Amniotic stem cell (primary cell): ENCODE measurements at regions not wholly inside any gene's neighbourhood (a gene's known extent, or its start where the extent isn't known, plus 50 kb on each side); places are given as distances from the start of the nearest gene placed in this dataset.
"Not testable (repeated sequence)": the region's sequence is repeated elsewhere in the genome, so short reads cannot be mapped to it uniquely, and the experiment has no call there.

Source experiments
- DNase-seq: peaks from one replicate; lab custom pipeline; 2025; lab: John Stamatoyannopoulos, UW

DNA sequence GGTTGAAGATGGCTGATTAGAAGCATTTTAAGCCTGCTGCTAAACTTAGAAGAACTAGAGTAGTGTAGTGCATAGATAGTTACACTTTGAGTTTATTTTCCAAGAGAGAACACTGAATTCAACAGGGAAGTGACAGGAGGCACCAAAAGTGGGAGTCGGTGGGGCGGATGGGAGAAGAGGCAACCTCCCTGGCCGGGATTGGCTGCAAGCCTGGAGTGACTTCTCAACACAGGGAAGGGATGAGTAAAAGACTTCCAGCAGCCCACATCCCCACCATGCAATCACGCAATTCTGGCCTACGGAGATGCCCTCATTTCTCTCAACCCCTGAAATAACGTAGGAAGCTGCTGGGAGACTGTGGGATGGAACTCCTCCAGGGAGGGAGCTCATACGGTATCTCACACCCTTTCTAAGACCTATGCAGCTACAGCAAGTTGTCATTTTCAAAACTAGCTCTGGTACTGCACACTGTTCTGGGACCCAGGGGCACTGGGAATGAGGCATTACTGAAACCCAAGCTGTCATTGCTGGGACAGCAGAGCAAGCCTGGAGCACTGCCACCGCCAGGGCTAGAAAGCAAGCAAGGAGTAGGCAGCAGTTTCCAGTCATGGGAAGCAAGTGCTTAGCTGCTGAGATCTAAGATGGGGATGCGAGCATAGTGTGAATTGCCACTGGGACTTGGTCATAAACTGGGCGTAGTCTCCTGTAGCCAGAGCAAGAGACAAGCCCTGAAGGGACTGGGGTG lies 331.6 kb upstream of the PTGER4 start:
- DNase-seq = no peak

DNA sequence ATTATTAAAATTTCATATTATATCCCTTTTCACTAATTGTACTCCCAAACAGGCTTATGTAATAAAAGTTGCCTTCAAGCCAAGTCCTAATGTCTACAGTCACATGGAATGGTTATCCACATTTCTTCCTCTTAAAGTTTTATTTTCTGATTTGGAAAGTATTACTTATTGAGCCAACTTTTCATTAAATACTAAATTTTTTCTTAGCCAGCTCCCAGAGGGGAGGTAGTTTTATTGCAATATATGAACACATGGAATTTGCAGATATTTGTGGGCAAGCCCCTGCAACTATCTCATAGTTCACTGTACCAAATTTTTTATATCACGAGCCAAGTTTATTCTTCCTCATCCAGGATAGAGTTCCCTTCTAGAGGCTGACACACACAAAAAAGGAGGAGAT lies 332.8 kb upstream of the PTGER4 start:
- DNase-seq = no peak

DNA sequence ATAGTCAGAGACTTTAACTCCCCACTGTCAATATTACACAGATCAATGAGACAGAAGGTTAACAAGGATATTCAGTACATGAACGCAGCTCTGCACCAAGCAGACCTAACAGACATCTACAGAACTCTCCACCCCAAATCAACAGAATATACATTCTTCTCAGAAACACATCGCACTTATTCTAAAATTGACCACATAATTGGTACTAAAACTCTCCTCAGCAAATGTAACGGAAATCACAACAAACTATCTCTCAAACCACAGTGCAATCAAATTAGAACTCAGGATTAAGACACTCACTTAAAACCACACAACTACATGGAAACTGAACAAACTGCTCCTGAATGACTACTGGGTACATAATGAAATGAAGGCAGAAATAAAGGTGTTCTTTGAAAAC lies 341.3 kb upstream of the PTGER4 start:
- DNase-seq = not testable (repeated sequence)

DNA sequence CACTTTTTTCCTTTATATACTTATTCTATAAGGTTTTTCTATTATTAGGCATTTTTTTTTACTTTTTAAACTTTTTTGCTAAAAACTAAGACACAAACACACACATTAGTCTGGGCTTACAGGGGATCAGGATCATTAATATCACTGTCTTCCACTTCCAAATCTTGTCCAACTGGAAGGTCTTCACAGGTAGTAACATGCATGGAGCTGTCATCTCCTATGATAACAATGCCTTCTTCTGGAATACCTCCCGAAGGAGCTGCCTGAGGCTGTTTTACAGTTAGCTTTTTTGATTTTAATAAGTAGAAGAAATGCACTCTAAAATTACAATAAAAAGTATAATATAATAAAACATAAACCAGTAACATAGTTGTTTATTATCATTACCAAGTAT lies 345.5 kb upstream of the PTGER4 start:
- no peak for DNase-seq

DNA sequence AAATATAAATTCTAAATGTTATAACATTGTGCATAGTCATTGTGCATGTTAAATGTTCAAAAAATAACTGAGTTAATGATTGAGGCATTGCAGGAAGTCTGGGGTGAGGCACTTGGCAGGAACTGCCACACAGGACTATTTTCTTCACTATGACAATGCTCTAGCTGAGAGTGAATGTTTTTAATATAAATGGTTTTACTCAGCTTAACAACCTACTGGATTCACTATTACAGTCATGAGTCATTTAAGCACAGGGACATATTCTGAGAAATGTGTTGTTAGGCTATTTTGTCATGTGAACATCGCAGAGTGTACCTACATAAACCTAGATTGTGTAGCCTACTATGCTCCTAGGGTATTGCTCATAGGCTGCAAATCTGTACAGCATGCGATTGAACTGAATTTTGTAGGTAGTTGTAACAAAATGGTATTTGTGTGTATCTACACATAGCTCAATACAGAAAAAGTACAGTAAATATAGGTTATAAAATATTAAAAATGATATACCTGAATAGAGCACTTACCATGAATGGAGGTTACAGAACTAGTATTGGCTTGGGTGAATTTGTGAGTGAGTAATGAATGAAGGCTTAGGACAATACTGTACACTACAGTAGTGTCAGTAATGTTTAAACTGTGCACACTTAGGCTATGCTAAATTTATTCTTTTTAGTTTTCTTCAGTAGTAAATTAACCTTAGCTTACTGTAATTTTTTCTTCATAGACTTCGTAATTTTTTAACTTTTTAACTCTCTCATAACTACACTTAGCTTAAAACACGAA lies 346.1 kb upstream of the PTGER4 start:
- DNase-seq = peak; percentile 2

DNA sequence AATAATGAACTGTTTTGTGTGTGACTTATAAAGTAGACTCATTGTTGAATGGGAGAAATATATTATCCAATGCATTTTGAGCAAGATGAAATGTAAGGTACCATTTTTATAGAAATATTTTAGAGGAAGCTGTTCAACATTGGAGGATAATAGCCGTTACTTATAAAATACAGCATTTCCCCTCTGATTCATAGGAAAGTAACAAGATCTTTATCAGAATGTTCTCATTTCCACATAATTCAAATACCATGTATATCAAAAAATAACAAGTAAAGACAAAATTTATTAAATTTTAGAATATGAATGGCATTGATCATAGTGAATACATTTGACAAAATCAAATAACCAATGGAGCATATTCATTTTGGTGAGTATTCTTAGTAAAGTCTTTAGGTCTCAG lies 346.7 kb upstream of the PTGER4 start:
- DNase-seq = no peak

DNA sequence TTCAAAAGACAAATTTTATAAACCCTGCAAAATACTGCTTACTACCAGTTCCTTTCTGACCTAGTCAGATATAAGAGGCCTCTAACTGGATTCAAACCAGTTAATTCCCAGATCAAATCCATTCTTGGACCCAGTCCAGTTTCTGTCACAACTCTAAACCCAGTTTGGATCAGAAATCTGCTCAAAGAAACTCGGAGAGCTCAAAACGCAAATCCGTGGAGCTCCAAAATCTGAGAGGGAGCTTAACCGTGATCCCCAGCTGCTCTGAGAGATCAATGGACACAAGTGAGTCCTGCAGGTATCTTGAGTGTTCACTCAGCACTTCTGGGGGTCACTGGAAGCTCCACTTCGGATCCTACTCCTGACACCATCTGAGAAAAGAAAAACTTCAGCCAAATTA lies 348.1 kb upstream of the PTGER4 start:
- DNase-seq = no peak

DNA sequence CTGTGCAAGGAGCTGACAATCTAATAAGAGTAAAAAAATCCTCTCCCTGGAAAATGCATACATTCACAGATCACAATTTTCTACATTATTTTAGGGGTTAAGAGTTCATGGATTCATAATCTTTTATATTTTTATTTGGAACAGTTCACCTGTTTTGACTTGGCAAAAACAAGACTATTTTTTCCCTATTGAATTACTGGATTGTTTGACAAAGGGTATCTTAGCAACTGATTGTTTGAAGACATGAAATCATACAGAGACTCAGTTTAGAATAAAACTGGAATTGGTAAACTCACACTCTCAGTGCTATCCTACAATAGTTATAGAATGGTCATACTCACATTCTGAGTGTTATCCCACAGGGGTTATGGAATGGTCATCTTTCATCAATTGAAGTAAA lies 358.2 kb upstream of the PTGER4 start:
- no peak for DNase-seq

DNA sequence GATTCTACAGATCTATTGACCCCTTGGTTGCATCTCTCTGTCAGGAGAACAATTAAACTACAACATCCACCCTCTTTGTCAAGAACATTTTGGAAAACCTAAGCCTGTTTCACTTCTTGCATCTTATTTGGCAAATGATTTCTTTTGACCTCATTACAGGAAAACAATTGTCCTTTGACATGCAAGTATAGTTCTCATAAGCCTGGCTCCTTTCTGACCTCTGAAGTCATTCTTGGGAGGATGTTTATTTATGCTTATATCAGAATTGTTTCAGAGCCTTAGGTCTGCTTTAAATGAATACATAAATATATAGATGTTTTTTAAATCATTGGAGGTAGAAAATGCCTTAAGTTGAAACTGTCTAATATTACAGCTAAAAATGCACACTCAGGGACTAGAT lies 361.3 kb upstream of the PTGER4 start:
- no peak for DNase-seq

DNA sequence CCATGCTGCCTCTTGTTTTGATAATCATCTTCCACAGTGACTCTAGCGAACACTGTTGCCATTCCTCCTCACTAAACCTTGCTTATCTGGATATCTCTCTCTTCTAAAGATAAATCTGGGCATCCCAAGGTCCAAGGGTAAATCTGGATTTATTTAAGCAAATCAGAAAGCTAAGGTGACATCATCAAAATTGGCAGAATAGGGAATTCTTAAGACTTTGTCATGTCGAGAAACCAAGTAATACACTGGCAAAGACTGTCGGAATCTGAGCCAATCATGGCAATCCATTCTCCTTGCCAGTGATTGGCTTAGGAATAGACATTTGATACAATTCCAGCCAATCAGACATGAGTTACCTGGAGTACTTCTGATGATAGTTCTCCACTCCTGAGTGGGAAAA lies 362.7 kb upstream of the PTGER4 start:
- DNase-seq = no peak

DNA sequence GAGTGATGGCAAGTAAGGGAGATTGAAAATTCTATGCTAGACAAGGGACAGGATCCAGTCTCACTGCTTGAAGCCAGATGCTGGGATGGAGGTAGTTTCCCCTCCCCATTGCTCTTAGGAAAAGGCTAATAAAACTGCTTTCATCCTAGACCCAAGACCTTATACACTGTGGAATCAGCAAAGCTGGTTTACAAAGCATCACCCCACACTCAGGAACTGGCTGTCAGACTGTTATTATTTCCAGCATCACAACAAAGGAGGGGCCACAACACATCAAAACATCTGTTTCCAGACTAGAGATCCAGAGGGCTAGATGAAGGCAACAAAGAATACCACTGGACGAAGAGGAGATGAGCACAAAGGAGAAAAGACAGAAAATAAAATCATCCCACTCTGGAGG lies 364.6 kb upstream of the PTGER4 start:
- no peak for DNase-seq

DNA sequence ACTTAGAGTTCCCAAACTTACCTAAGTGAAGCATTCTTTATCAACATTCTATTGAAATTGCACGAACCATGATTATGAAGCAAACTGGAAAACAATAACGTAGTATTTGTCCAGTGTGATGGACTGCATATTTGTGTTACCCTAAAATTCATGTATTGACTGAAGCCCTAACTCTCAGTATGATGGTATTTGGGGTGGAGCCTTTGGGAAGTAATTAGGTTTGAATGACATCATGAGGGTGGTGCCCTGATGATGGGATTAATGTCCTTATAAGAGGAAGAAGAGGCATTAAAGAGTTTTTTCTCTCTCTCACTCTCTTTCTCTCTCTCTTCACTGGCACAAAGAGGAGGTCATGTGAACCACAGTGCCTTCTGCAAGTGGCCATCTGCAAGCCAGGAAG lies 365.4 kb upstream of the PTGER4 start:
- DNase-seq = no peak

DNA sequence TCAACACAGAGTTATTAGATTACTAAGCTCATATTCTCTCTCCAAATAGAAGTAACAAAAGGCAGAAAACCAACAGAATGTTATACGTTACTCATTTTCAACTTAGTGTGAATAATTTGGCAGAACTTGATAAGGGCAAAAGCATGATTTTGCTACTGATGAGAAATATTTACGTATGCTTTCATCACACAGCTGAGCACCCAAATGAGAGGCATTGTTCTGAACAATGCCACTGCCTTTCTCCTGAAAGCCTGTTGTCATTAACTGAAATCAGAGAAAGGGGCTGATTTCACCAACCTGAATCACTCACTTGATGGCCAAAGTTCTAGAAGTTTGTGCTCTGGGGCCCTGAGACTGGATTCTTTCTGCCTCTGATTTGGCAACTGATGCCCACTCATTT lies 367.5 kb upstream of the PTGER4 start:
- DNase-seq = no peak

DNA sequence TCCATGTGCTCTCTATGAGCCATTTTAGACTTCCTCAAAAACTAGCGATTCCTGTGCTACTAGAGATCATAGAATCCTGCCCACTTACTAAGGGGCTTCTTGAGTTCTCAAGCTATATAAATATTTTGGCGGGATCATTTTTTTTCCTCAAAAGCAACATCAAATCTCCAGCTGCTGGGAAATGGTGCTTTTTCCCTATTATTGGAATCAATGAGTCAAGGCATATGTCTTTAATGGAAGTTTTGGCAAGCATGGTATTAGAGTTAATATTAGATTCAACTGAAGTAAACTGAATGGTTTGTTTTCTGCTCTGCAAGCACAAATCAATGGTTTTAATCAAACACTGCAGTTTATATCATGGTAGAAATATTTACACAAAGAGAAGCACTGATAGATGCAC lies 369.9 kb upstream of the PTGER4 start:
- DNase-seq = no peak

DNA sequence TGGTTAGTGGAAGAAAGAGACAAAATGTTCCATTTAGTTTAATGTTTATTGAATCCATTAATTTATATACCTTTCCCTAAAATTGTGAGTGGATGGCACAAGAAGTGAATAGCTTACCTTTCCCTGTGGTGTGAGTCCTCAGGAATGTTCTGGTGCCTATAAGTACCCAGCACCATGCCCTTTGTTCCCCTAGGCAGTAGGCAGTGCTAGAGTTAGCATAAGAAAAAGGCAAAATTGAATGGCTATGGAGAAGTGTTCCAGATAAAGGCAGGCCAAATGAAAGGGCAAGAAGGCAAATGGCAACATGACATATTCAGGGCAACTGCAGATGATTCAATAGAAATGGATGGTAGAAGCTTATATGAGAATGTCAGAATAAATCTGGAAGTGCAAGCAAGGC lies 370.8 kb upstream of the PTGER4 start:
- DNase-seq = no peak

DNA sequence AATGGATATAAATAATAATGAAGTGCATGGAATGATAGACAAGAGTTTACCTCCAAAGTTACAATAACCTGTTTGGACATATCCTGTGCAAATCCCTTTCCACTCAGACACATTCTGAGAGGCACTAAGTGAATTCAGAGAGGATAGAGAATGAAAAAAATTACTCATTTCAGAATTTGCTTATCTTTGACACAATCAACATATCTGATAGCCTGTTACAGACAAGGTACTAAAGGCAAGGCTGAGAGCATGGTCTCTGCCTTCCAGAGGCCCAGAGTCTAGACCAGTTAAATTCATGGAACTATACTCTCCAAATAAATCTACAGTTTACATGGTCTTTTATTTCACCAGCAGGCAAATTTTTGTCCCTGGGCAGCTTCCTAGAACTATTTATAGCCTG lies 371.8 kb upstream of the PTGER4 start:
- DNase-seq = no peak

DNA sequence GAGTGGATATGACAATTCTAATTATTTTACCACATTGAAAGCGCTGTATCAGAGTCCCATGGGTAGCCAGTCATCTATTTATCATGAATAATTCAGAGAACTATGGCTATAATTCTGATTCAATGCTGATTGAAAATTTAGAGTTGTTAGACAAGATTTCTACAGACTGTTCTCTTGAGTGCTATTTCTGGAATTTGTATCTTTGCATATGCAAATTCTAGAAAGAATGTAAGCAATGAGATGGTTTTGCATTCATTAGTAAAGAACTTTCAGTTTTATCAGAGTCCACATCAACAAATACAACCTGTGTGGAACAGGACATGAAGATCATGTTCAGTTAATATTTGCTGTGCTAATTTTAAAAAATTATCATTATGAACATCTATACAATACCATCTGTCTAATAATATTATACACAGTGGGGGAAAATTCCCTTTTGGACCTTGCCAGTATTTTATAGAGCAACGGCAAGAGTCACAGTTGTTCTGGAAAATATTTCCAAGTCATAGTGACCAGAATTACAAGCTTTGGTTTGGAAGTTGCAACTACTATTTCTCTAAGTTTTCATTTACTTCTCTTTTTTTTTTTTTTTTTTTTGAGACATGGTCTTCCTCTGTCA lies 372.7 kb upstream of the PTGER4 start:
- no peak for DNase-seq

DNA sequence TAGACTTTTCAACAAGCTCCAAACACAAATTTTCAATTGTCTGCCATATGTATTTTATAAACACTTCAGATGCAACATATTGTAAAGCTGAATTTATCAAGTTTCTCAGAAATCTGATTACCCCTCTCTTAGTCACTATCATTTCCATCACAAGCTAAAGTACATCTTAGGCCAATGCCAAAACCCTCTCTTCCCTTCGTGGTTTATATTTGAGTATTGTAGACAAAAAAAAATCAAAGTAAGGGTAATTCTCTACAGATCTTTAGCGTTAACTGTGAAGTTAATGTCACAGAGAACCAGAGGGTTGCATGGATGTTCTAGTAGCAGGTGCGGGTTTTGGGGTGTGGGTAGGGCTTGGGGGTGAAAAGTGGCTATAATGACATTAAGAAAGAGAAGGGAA lies 387.7 kb upstream of the PTGER4 start:
- no peak for DNase-seq

DNA sequence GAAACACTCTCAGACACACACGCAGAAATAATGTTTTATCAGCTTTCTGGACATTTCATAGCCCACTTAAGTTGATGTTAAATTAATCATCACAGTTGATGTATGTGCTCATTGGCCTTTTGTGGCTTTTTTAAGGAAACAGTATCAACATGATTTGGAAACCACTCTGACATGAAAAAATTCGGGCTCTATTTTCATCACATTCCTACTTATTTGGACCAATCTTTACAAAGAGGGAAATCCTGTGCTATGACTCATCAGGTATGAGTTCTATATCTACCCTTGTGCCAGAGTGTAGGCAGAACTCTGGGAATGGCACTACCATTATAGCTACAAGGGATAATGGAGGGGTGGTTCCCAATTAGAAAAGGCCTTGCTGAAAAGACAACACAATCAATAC lies 388.4 kb upstream of the PTGER4 start:
- no peak for DNase-seq

DNA sequence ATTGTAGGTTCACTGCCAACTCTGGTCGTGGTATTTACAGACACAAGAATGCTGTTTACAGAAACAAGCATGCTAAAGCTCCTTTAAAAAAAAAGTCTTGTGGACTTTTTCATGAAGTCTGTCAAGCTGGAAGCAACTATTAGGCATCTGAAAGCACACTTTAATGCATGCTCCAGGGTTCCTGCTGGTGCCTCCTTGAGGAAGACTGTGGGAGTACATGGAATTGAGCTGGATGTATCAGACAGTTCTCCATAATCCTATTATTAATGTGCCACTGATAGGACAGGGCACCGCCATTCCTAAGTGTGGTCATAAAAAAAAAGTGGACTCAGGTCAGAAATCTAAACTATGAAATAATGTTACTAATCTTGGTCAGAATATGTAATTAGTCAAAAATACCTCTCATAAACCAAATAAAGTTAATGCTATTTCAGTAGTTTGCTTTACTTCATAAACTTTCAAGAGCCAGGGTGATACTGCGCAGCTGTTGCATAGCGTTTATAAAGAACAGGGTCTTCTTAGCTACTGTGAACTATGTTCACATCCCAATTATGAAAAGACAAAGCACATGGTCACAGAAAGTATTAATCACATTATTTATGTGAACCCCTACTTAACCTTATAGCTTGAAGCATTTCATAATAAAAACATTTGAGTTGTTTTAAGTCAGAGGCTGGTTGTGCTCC lies 390.8 kb upstream of the PTGER4 start:
- DNase-seq = no peak

DNA sequence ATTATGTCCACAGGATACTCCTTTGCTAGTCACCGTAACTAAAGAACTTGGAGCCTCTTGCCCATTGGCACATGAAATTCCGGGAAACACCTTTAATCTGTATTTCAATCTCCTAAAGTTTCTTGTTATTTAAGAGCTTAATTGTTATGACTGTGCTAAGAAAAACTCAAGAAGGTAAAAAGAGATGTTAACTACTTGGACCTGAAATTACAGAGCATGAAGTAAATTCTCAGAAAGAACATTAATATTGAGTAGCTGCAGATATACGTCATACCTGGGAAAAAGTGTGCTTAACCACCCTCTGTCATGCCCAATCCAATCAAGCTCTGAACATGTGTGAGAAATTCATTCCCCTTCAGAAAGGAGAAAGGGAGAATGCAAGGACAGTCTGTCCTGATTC lies 394.9 kb upstream of the PTGER4 start:
- DNase-seq = no peak

DNA sequence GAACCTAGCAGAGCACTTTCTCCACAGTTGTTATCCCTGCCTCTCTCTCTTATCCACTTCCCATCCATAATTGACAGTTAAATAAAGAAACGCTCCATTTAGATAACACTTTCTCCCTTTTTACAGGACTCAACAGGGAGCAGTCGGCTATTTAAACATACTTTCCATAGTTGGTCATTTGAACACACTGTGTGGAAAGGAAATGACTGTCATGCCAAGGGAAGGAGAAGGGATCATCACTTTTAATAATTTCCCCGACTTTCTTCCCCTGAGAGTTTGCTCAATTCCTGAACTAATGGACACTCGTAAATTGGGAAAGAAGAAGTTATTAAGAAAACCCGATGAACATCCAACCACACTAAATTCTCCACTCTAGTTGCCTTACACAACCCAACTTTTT lies 400.8 kb upstream of the PTGER4 start:
- DNase-seq = no peak
